ENCODE measurements at regions not wholly inside any gene's neighbourhood (a gene's known extent, or its start where the extent isn't known, plus 50 kb on each side); places are given as distances from the start of the nearest gene placed in this dataset.

GRCh38 chr4:100630341-100630740 is 112.5 kb upstream of the EMCN start:
- TF ChIP-seq POLR2A (IDR thresholded peaks at IDR 0.05; ENCODE audit: low read length) (no peak), GATA1 (IDR thresholded peaks at IDR 0.05; ENCODE audit: low read depth, low read length) (no peak)

Measured in erythroblast (primary cell).